Trophoblast cell (in vitro differentiated cells and primary cell): ENCODE measurements at regions not wholly inside any gene's neighbourhood (a gene's known extent, or its start where the extent isn't known, plus 50 kb on each side); places are given as distances from the start of the nearest gene placed in this dataset.

ENCODE experiments used
- DNase-seq, 2 donors: peaks; one replicate each; pipeline ENCODE4 v3.0.0-alpha.2; 2016
- H2AFZ ChIP-seq: 2 replicates; pipeline ENCODE4 v1.6.1; 2013; ENCODE audit warnings: low read length, moderate library complexity, mild to moderate bottlenecking; ENCODE audit not compliant: insufficient read depth, poor library complexity
- H2AK5ac ChIP-seq: 2 replicates; pipeline ENCODE4 v1.6.1; 2013; ENCODE audit warnings: mild to moderate bottlenecking, low read length
- H2BK120ac ChIP-seq: 2 replicates; pipeline ENCODE4 v1.6.1; 2013; ENCODE audit warnings: low read length, mild to moderate bottlenecking, moderate library complexity; ENCODE audit not compliant: insufficient read depth, poor library complexity
- H2BK12ac ChIP-seq: 2 replicates; pipeline ENCODE4 v1.6.1; 2013; ENCODE audit warnings: mild to moderate bottlenecking, low read length, moderate library complexity
- H2BK5ac ChIP-seq: 2 replicates; pipeline ENCODE4 v1.6.1; 2013; ENCODE audit warnings: low read length, low read depth, moderate library complexity, mild to moderate bottlenecking; ENCODE audit not compliant: poor library complexity
- H3K14ac ChIP-seq: 2 replicates; pipeline ENCODE4 v1.6.1; 2013; ENCODE audit warnings: mild to moderate bottlenecking, low read length
- H3K18ac ChIP-seq: 2 replicates; pipeline ENCODE4 v1.6.1; 2013; ENCODE audit warnings: mild to moderate bottlenecking, low read length
- H3K23ac ChIP-seq: 2 replicates; pipeline ENCODE4 v1.6.1; 2013; ENCODE audit warnings: low read length
- H3K27ac ChIP-seq: 2 replicates; pipeline ENCODE4 v1.5.1; 2013; ENCODE audit warnings: low read depth, mild to moderate bottlenecking, inconsistent platforms, low read length, moderate library complexity
- H3K27me3 ChIP-seq: 2 replicates; pipeline ENCODE4 v1.6.1; 2013; ENCODE audit warnings: inconsistent platforms, mild to moderate bottlenecking, low read length, moderate library complexity; ENCODE audit not compliant: insufficient read depth
- H3K36me3 ChIP-seq, 2 experiments: 1 replicate in 1 of 2; 2 replicates in 1 of 2; pipeline ENCODE4 v1.6.1; 2013; ENCODE audit warnings: low read length in 2 of 2, mild to moderate bottlenecking in 2 of 2, moderate library complexity in 1 of 2; ENCODE audit not compliant: insufficient read depth in 2 of 2, control insufficient read depth in 1 of 2
- H3K4ac ChIP-seq: 2 replicates; pipeline ENCODE4 v1.6.1; 2013; ENCODE audit warnings: low read depth, mild to moderate bottlenecking, low read length, moderate library complexity
- H3K4me1 ChIP-seq, 2 experiments: 1 replicate in 1 of 2; 2 replicates in 1 of 2; pipeline ENCODE4 v1.6.1; 2013; ENCODE audit warnings: low read length in 2 of 2, mild to moderate bottlenecking in 2 of 2, moderate library complexity in 1 of 2; ENCODE audit not compliant: insufficient read depth in 2 of 2, control insufficient read depth in 1 of 2
- H3K4me2 ChIP-seq: 2 replicates; pipeline ENCODE4 v1.6.1; 2013; ENCODE audit warnings: inconsistent platforms, mild to moderate bottlenecking, low read length, moderate library complexity
- H3K4me3 ChIP-seq: 2 replicates; pipeline ENCODE4 v1.5.1; 2013; ENCODE audit warnings: mild to moderate bottlenecking, low read depth, low read length, inconsistent platforms
- H3K79me1 ChIP-seq: one replicate; pipeline ENCODE4 v1.6.1; 2013; ENCODE audit warnings: low read length
- H3K79me2 ChIP-seq: 2 replicates; pipeline ENCODE4 v1.6.1; 2013; ENCODE audit warnings: low read length, mild to moderate bottlenecking; ENCODE audit not compliant: control insufficient read depth, insufficient read depth, poor library complexity
- H3K9ac ChIP-seq: 2 replicates; pipeline ENCODE4 v1.6.1; 2013; ENCODE audit warnings: mild to moderate bottlenecking, low read length
- H3K9me3 ChIP-seq: 2 replicates; pipeline ENCODE4 v1.6.1; 2013; ENCODE audit warnings: low read depth, mild to moderate bottlenecking, control low read depth, inconsistent platforms, low read length; ENCODE audit not compliant: insufficient read depth
- H4K12ac ChIP-seq: 2 replicates; pipeline ENCODE4 v1.6.1; 2013; ENCODE audit warnings: low read depth, mild to moderate bottlenecking, low read length, moderate library complexity
- H4K8ac ChIP-seq: 2 replicates; pipeline ENCODE4 v1.6.1; 2013; ENCODE audit warnings: low read depth, mild to moderate bottlenecking, low read length, moderate library complexity
- H4K91ac ChIP-seq: one replicate; pipeline ENCODE4 v1.6.1; 2013; ENCODE audit warnings: low read depth, mild to moderate bottlenecking, low read length, moderate library complexity
- WGBS: extraction: QIAGEN DNeasy Blood & Tissue Kit; methylation state at CpG from one replicate; pipeline ENCODE4 v1.1.7; 2013; ENCODE audit warnings: missing lambda C conversion rate; ENCODE audit not compliant: insufficient read length, insufficient coverage; ENCODE audit errors: extremely low coverage; 5-methylcytosine and 5-hydroxymethylcytosine counted together

- H3K9ac ChIP-seq = no peak overlapping the region
- no peaks in the 10 kb centered on the region for H3K9me3 ChIP-seq
- H2BK120ac ChIP-seq = no peak overlapping the region
- no peak overlapping the region for H3K18ac ChIP-seq
- H3K4me3 ChIP-seq = no peak overlapping the region
- H3K4me1 ChIP-seq = no peaks in the 10 kb centered on the region
- H4K12ac ChIP-seq = no peak overlapping the region
- H3K79me2 ChIP-seq = no peaks in the 10 kb centered on the region
- H3K27me3 ChIP-seq = no peaks in the 10 kb centered on the region
- H3K23ac ChIP-seq = no peak overlapping the region
- H3K36me3 ChIP-seq = no peaks in the 10 kb centered on the region
- H2BK12ac ChIP-seq = no peak overlapping the region
- H3K4me2 ChIP-seq = no peak overlapping the region
- H3K79me1 ChIP-seq = no peaks in the 10 kb centered on the region
- no peak overlapping the region for H2AK5ac ChIP-seq
- WGBS = no CpG with 5 or more reads among the region's 2 CpGs
- H3K4ac ChIP-seq = no peak overlapping the region
- no peak overlapping the region for H3K14ac ChIP-seq
- H2BK5ac ChIP-seq = no peak overlapping the region
- no peak for DNase-seq
- no peak overlapping the region for H4K91ac ChIP-seq
- no peak overlapping the region for H4K8ac ChIP-seq
- no peak overlapping the region for H3K27ac ChIP-seq
- no peak overlapping the region for H2AFZ ChIP-seq
Measured at GRCh38 chr6:141000917-141001316, 1131.8 kb upstream of the GJE1 start.

GRCh38 chr6:140993515-140993914 lies 1139.2 kb upstream of the GJE1 start:
- Histone ChIP-seq H3K79me2 (no peaks in the 10 kb centered on the region), H2BK5ac (no peak overlapping the region), H3K9ac (no peak overlapping the region), H3K36me3 (no peaks in the 10 kb centered on the region), H4K12ac (no peak overlapping the region), H3K4me2 (no peak overlapping the region), H2AK5ac (no peak overlapping the region), H3K27me3 (no peaks in the 10 kb centered on the region), H3K9me3 (no peaks in the 10 kb centered on the region), H3K27ac (no peak overlapping the region), H3K14ac (no peak overlapping the region), H3K23ac (no peak overlapping the region), H2AFZ (no peak overlapping the region), H3K4me1 (no peaks in the 10 kb centered on the region), H2BK12ac (no peak overlapping the region), H3K18ac (no peak overlapping the region), H4K91ac (no peak overlapping the region), H3K4ac (no peak overlapping the region), H4K8ac (no peak overlapping the region), H2BK120ac (no peak overlapping the region), H3K4me3 (no peak overlapping the region), H3K79me1 (no peaks in the 10 kb centered on the region)
- WGBS = no CpG with 5 or more reads among the region's 1 CpG
- DNase-seq = no peak

GRCh38 chr6:140992678-140993077 lies 1140.0 kb upstream of the GJE1 start:
- no peak overlapping the region for H3K23ac ChIP-seq
- H3K4me1 ChIP-seq = no peaks in the 10 kb centered on the region
- no peak overlapping the region for H2BK120ac ChIP-seq
- H3K4me2 ChIP-seq = no peak overlapping the region
- no peak overlapping the region for H4K91ac ChIP-seq
- H3K4me3 ChIP-seq = no peak overlapping the region
- H3K36me3 ChIP-seq = no peaks in the 10 kb centered on the region
- no peak overlapping the region for H3K27ac ChIP-seq
- H3K9ac ChIP-seq = no peak overlapping the region
- no peak overlapping the region for H3K4ac ChIP-seq
- no peak overlapping the region for H4K12ac ChIP-seq
- H2BK5ac ChIP-seq = no peak overlapping the region
- DNase-seq = no peak
- no peak overlapping the region for H4K8ac ChIP-seq
- no peaks in the 10 kb centered on the region for H3K27me3 ChIP-seq
- H2BK12ac ChIP-seq = no peak overlapping the region
- no peaks in the 10 kb centered on the region for H3K79me2 ChIP-seq
- no peak overlapping the region for H3K18ac ChIP-seq
- H2AFZ ChIP-seq = no peak overlapping the region
- no peak overlapping the region for H2AK5ac ChIP-seq
- H3K79me1 ChIP-seq = no peaks in the 10 kb centered on the region
- no peak overlapping the region for H3K14ac ChIP-seq
- no peaks in the 10 kb centered on the region for H3K9me3 ChIP-seq
- no CpG with 5 or more reads among the region's 1 CpG for WGBS

- no peak overlapping the region for H3K4me2 ChIP-seq
- H3K4ac ChIP-seq = no peak overlapping the region
- no peaks in the 10 kb centered on the region for H3K27me3 ChIP-seq
- no peaks in the 10 kb centered on the region for H3K79me1 ChIP-seq
- no peak overlapping the region for H3K14ac ChIP-seq
- H4K12ac ChIP-seq = no peak overlapping the region
- DNase-seq = no peak
- H3K27ac ChIP-seq = no peak overlapping the region
- H3K18ac ChIP-seq = no peak overlapping the region
- no peaks in the 10 kb centered on the region for H3K79me2 ChIP-seq
- no peaks in the 10 kb centered on the region for H3K9me3 ChIP-seq
- no peak overlapping the region for H4K91ac ChIP-seq
- H3K23ac ChIP-seq = no peak overlapping the region
- H2BK5ac ChIP-seq = no peak overlapping the region
- no peaks in the 10 kb centered on the region for H3K4me1 ChIP-seq
- H4K8ac ChIP-seq = no peak overlapping the region
- no peak overlapping the region for H2AFZ ChIP-seq
- H2AK5ac ChIP-seq = no peak overlapping the region
- no peak overlapping the region for H2BK120ac ChIP-seq
- no peak overlapping the region for H3K4me3 ChIP-seq
- no peak overlapping the region for H2BK12ac ChIP-seq
- H3K36me3 ChIP-seq = no peaks in the 10 kb centered on the region
- H3K9ac ChIP-seq = no peak overlapping the region
Measured at GRCh38 chr6:140988780-140989179, 1143.9 kb upstream of the GJE1 start.
